GM12864 (cell line): ENCODE measurements at regions not wholly inside any gene's neighbourhood (a gene's known extent, or its start where the extent isn't known, plus 50 kb on each side); places are given as distances from the start of the nearest gene placed in this dataset.

Experiments
- DNase-seq: peaks from one replicate; pipeline ENCODE4 v3.0.0-alpha.2; 2011; ENCODE audit warnings: low read depth
- H3K4me3 ChIP-seq: 2 replicates; pipeline ENCODE4 v1.5.1; 2011; ENCODE audit warnings: mild to moderate bottlenecking, low read depth, low read length, control low read depth
- TF ChIP-seq, protein P1 (sequence below): IDR thresholded peaks from 2 replicates; pipeline ENCODE4 v1.5.1; 2011; ENCODE audit warnings: low read depth, mild to moderate bottlenecking, moderate library complexity, low read length, control low read depth, inconsistent platforms; ENCODE audit errors: missing control alignments

GRCh38 chr15:25565470-25566264 is 126.8 kb upstream of the UBE3A start:
- DNase-seq, result no peak
- TF ChIP-seq, protein P1, sequence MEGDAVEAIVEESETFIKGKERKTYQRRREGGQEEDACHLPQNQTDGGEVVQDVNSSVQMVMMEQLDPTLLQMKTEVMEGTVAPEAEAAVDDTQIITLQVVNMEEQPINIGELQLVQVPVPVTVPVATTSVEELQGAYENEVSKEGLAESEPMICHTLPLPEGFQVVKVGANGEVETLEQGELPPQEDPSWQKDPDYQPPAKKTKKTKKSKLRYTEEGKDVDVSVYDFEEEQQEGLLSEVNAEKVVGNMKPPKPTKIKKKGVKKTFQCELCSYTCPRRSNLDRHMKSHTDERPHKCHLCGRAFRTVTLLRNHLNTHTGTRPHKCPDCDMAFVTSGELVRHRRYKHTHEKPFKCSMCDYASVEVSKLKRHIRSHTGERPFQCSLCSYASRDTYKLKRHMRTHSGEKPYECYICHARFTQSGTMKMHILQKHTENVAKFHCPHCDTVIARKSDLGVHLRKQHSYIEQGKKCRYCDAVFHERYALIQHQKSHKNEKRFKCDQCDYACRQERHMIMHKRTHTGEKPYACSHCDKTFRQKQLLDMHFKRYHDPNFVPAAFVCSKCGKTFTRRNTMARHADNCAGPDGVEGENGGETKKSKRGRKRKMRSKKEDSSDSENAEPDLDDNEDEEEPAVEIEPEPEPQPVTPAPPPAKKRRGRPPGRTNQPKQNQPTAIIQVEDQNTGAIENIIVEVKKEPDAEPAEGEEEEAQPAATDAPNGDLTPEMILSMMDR, result no peak
- H3K4me3 ChIP-seq, result no peak overlapping the region

DNA sequence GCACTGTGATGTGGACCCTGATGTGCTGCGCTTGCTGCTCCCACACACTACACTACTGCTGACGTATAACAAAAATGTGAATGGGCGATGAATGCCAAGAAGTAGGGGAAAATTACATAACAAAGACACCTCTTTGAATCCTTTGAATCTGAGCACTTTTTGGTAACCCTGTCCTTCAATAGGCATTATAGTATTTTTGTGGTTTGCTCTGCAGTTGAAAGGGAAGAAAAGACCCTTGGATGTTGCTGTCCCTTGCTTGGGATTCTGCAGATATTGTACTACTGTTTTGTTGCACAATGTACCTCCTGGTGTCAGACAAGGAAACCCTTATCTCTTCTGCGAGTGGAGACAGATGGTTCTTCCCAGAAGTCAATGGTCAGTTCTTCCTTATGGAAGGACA is 124.8 kb upstream of the UBE3A start:
- no peak overlapping the region for H3K4me3 ChIP-seq
- TF ChIP-seq, protein P1, result no peak
- no peak for DNase-seq

DNA sequence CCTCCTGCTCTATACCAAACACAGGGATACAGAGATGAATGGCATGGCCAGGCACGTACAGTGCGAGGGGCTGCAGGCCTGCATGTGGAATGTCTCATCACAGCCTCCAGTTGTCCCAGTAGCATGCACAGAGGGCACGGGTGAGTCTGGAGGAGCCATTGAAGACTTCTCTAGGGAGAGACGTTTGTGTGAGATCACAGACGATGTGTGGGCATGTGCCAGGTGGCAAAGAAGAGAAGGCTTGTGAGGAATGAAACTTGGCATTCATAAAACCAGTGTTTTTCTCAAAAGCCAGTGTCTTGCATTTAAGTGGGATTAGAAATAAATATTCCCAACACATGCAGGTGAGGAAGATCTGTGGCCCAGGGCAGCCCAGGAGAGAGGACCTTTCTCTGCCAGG is 119.1 kb upstream of the UBE3A start:
- TF ChIP-seq, protein P1, result no peak
- no peak overlapping the region for H3K4me3 ChIP-seq
- no peak for DNase-seq

DNA sequence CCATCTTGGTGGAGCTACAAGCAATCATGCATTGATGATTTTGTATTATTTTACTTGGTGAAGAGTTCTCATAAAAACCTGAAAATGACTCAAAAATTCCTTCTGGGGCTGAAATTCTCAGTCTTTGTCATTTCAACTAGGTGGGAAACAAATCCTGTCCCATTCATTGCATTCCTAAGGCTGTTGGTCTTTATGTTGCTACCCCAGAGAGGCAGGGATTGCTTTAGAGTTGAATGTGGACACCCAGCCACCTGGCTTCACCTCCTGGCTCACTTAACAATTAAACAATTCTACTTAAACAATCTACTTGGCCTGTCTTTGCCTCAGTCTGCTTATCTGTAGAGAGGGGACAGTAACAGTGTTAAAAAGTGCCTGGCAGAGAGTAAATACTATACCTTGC is 117.3 kb upstream of the UBE3A start:
- H3K4me3 ChIP-seq, result no peak overlapping the region
- TF ChIP-seq, protein P1, result no peak
- no peak for DNase-seq

DNA sequence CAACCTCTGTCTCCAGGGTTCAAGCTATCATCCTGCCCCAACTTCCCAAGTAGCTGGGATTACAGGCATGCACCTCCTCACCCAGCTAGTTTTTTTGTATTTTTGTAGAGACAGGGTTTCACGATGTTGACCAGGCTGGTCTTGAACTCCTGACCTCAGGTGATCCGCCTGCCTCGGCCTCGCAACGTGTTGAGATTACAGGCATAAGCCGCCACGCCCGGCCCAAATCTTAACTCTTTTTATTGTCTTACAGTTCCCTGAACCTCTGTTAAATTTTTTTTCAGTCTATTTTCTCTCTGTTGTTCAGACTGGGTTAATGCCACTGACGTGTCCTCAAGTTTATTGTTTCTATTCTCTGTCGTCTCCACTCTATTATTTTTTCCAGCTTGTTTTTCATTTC is 115.8 kb upstream of the UBE3A start:
- no peak for DNase-seq
- H3K4me3 ChIP-seq, result no peak overlapping the region
- TF ChIP-seq, protein P1, result no peak

DNA sequence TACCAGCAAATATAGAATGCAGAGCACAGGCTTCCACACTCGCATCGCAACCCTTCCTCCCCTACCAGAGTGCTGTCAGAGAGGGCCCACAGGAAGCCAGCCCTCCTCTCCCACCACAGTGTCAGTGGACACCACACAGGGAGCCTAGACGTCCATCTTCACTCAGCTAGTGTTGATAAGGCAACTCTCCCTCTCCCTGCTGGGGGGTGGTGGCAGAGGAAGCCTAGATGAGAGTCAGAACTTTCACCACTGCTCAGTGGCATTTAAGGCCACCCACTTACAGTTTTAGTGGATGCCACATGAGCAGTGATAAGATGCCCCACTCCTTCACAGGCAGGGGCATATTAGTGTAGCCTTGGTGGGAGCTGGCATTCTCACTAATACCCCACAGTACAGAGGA is 109.8 kb upstream of the UBE3A start:
- H3K4me3 ChIP-seq, result no peak overlapping the region
- TF ChIP-seq, protein P1, result no peak
- no peak for DNase-seq

GRCh38 chr15:25545889-25546288 is 107.1 kb upstream of the UBE3A start:
- no peak for DNase-seq
- TF ChIP-seq, protein P1, result no peak
- H3K4me3 ChIP-seq, result no peak overlapping the region
